BJ (cell line): ENCODE measurements at regions not wholly inside any gene's neighbourhood (a gene's known extent, or its start where the extent isn't known, plus 50 kb on each side); places are given as distances from the start of the nearest gene placed in this dataset.

Experiments used
- CTCF ChIA-PET: fragments of 350-600 bp; formaldehyde crosslinking; extraction: SDS; loops from one replicate; lab custom pipeline; 2021; ENCODE audit warnings: antibody characterized with exemption, inconsistent platforms; lab: Yijun Ruan, JAX
- POLR2A ChIA-PET: fragments of 300-600 bp; sonication (Branson Sonifier 250); formaldehyde crosslinking; extraction: SDS; loops from one replicate; lab custom pipeline; 2021; ENCODE audit warnings: antibody characterized with exemption; lab: Charles Lee
- DNase-seq: peaks from one replicate; pipeline ENCODE4 v3.0.0-alpha.2; 2011; ENCODE audit warnings: low read depth
- H3K27me3 ChIP-seq: 2 replicates; pipeline ENCODE4 v1.6.0; 2011; ENCODE audit warnings: low read length; ENCODE audit not compliant: control insufficient read depth, insufficient read depth
- H3K36me3 ChIP-seq: 2 replicates; pipeline ENCODE4 v1.5.1; 2011; ENCODE audit warnings: low read length; ENCODE audit not compliant: control insufficient read depth, insufficient read depth
- H3K4me3 ChIP-seq: 2 replicates; pipeline ENCODE4 v1.5.1; 2011; ENCODE audit warnings: low read depth, mild to moderate bottlenecking, control low read depth, low read length
- TF ChIP-seq, protein P1 (sequence below): IDR thresholded peaks from 2 replicates; pipeline ENCODE4 v1.5.1; 2011; ENCODE audit warnings: low read depth, mild to moderate bottlenecking, control low read depth, inconsistent platforms, low read length, moderate library complexity; ENCODE audit not compliant: insufficient read depth

- CTCF ChIA-PET = interaction anchor here (0.7 kb wide), 1 partner anchor 1781 kb away, joined by 3 read pairs; no protein-coding TSS in a partner anchor
- TF ChIP-seq, protein P1, sequence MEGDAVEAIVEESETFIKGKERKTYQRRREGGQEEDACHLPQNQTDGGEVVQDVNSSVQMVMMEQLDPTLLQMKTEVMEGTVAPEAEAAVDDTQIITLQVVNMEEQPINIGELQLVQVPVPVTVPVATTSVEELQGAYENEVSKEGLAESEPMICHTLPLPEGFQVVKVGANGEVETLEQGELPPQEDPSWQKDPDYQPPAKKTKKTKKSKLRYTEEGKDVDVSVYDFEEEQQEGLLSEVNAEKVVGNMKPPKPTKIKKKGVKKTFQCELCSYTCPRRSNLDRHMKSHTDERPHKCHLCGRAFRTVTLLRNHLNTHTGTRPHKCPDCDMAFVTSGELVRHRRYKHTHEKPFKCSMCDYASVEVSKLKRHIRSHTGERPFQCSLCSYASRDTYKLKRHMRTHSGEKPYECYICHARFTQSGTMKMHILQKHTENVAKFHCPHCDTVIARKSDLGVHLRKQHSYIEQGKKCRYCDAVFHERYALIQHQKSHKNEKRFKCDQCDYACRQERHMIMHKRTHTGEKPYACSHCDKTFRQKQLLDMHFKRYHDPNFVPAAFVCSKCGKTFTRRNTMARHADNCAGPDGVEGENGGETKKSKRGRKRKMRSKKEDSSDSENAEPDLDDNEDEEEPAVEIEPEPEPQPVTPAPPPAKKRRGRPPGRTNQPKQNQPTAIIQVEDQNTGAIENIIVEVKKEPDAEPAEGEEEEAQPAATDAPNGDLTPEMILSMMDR = no peak
- Histone ChIP-seq H3K4me3 (no peak overlapping the region), H3K36me3 (no peaks in the 10 kb centered on the region), H3K27me3 (no peaks in the 10 kb centered on the region)
- no peak for DNase-seq
- POLR2A ChIA-PET = no interaction called here
Measured at GRCh38 chr11:40062616-40063015, 1396.8 kb downstream of the LRRC4C start.

DNA sequence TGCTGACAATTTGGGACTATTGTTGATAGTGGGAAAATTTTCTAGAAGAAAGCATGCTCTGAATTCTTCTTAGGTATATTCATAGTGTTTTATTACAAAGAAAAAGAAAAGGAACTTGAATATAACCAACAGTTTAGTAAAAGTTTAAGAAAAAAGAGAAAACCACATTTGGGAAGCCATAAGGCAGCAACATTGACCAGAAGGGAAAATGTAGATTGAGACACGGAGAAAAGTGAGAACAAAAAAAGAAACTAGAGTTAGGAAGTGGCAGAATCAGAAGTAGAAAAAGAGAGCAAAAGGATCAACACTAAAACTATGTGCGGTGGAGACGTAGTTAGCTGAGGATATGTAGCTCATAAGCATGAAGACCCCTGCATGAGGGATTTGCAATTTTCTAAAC is 1398.2 kb downstream of the LRRC4C start:
- Histone ChIP-seq H3K27me3 (no peaks in the 10 kb centered on the region), H3K4me3 (no peak overlapping the region), H3K36me3 (no peaks in the 10 kb centered on the region)
- no peak for DNase-seq
- POLR2A ChIA-PET = no interaction called here
- CTCF ChIA-PET = no interaction called here
- TF ChIP-seq, protein P1 = no peak

- no peaks in the 10 kb centered on the region for H3K27me3 ChIP-seq
- no peak overlapping the region for H3K4me3 ChIP-seq
- ChIA-PET POLR2A (no interaction called here), CTCF (no interaction called here)
- H3K36me3 ChIP-seq = no peaks in the 10 kb centered on the region
- TF ChIP-seq, protein P1 = no peak
- no peak for DNase-seq
Measured at GRCh38 chr11:40054631-40055030, 1404.8 kb downstream of the LRRC4C start.

GRCh38 chr11:40045312-40045711 is 1414.1 kb downstream of the LRRC4C start:
- POLR2A ChIA-PET = no interaction called here
- CTCF ChIA-PET = interaction anchor here (1.2 kb wide), 1 partner anchor 15 kb away, joined by 3 read pairs; no protein-coding TSS in a partner anchor
- H3K27me3 ChIP-seq = no peaks in the 10 kb centered on the region

GRCh38 chr11:40037005-40037404 is 1422.4 kb downstream of the LRRC4C start:
- TF ChIP-seq, protein P1 = no peak
- DNase-seq = no peak
- CTCF ChIA-PET = no interaction called here

More at GRCh38 chr11:40045312-40045711, 1414.1 kb downstream of the LRRC4C start:
- no peak for DNase-seq
- TF ChIP-seq, protein P1 = no peak
- Histone ChIP-seq H3K36me3 (no peaks in the 10 kb centered on the region), H3K4me3 (no peak overlapping the region)

More at GRCh38 chr11:40037005-40037404, 1422.4 kb downstream of the LRRC4C start:
- H3K36me3 ChIP-seq = no peaks in the 10 kb centered on the region
- no peak overlapping the region for H3K4me3 ChIP-seq
- H3K27me3 ChIP-seq = no peaks in the 10 kb centered on the region
- POLR2A ChIA-PET = no interaction called here
